Astrocyte (in vitro differentiated cells and primary cell): ENCODE measurements at regions not wholly inside any gene's neighbourhood (a gene's known extent, or its start where the extent isn't known, plus 50 kb on each side); places are given as distances from the start of the nearest gene placed in this dataset.

Source experiments
- CTCF ChIP-seq: IDR thresholded peaks from 2 replicates; pipeline ENCODE4 v1.5.1; 2011; ENCODE audit warnings: low read depth, mild to moderate bottlenecking, inconsistent platforms, low read length, moderate library complexity; ENCODE audit not compliant: insufficient read depth
- EZH2 ChIP-seq: IDR thresholded peaks from 2 replicates; pipeline ENCODE4 v1.6.1; 2012; ENCODE audit warnings: mild to moderate bottlenecking, low read length, inconsistent platforms; ENCODE audit not compliant: insufficient read depth

- no peak for TF ChIP-seq CTCF
- TF ChIP-seq EZH2, result no peak
These were observed 69.4 kb downstream of the CHRM3 start for GRCh38 chr1:239455743-239456142.
